ENCODE measurements at regions not wholly inside any gene's neighbourhood (a gene's known extent, or its start where the extent isn't known, plus 50 kb on each side); places are given as distances from the start of the nearest gene placed in this dataset.

DNA sequence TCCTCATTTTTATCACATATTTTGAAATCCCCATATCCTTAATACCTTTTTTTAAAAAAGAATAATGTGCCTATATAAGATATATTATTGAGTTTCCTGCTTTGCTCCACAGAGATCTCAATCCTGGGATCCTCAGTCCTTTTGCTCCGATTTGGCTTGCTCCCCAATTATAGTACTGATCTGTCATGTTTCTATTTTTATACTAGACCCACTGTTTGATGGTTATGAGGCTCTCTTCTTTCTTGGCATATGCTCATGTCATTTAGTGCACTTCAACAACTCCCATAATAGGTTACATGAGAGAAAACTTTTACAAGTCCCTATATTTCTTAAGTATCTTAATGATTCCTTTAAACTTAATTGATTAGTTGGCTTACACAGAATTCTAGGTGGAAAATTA is 958.5 kb upstream of the EPHA7 start:
- TF ChIP-seq, protein P1, sequence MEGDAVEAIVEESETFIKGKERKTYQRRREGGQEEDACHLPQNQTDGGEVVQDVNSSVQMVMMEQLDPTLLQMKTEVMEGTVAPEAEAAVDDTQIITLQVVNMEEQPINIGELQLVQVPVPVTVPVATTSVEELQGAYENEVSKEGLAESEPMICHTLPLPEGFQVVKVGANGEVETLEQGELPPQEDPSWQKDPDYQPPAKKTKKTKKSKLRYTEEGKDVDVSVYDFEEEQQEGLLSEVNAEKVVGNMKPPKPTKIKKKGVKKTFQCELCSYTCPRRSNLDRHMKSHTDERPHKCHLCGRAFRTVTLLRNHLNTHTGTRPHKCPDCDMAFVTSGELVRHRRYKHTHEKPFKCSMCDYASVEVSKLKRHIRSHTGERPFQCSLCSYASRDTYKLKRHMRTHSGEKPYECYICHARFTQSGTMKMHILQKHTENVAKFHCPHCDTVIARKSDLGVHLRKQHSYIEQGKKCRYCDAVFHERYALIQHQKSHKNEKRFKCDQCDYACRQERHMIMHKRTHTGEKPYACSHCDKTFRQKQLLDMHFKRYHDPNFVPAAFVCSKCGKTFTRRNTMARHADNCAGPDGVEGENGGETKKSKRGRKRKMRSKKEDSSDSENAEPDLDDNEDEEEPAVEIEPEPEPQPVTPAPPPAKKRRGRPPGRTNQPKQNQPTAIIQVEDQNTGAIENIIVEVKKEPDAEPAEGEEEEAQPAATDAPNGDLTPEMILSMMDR (IDR thresholded peaks at IDR 0.05; ENCODE audit: low read depth, low read length, missing input control), result no peak
- TF ChIP-seq ZBTB33 (IDR thresholded peaks at IDR 0.05) (no peak), GABPA (IDR thresholded peaks at IDR 0.05 in 1 of 2, conservative IDR thresholded peaks at IDR 0.05 in 1 of 2) (no peak), RAD21 (IDR thresholded peaks at IDR 0.05) (no peak), YY1 (IDR thresholded peaks at IDR 0.05) (no peak)
- TF ChIP-seq, protein P2, sequence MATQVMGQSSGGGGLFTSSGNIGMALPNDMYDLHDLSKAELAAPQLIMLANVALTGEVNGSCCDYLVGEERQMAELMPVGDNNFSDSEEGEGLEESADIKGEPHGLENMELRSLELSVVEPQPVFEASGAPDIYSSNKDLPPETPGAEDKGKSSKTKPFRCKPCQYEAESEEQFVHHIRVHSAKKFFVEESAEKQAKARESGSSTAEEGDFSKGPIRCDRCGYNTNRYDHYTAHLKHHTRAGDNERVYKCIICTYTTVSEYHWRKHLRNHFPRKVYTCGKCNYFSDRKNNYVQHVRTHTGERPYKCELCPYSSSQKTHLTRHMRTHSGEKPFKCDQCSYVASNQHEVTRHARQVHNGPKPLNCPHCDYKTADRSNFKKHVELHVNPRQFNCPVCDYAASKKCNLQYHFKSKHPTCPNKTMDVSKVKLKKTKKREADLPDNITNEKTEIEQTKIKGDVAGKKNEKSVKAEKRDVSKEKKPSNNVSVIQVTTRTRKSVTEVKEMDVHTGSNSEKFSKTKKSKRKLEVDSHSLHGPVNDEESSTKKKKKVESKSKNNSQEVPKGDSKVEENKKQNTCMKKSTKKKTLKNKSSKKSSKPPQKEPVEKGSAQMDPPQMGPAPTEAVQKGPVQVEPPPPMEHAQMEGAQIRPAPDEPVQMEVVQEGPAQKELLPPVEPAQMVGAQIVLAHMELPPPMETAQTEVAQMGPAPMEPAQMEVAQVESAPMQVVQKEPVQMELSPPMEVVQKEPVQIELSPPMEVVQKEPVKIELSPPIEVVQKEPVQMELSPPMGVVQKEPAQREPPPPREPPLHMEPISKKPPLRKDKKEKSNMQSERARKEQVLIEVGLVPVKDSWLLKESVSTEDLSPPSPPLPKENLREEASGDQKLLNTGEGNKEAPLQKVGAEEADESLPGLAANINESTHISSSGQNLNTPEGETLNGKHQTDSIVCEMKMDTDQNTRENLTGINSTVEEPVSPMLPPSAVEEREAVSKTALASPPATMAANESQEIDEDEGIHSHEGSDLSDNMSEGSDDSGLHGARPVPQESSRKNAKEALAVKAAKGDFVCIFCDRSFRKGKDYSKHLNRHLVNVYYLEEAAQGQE (IDR thresholded peaks at IDR 0.05), result no peak
